ENCODE measurements at regions not wholly inside any gene's neighbourhood (a gene's known extent, or its start where the extent isn't known, plus 50 kb on each side); places are given as distances from the start of the nearest gene placed in this dataset.

GRCh38 chr5:130815246-130815645, 349.8 kb downstream of the HINT1 start:
- no peak for TF ChIP-seq CTCF (IDR thresholded peaks at IDR 0.05)
- no peak for TF ChIP-seq POLR2A (IDR thresholded peaks at IDR 0.05)

Measured in thyroid gland (tissue), 4 donors.